HG02610 (cell line): ENCODE measurements at regions not wholly inside any gene's neighbourhood (a gene's known extent, or its start where the extent isn't known, plus 50 kb on each side); places are given as distances from the start of the nearest gene placed in this dataset.

Experiments used
- ATAC-seq: cut with Tn5 transposase; IDR thresholded peaks from one replicate; pipeline ENCODE4 v1.9.1; 2021; ENCODE audit warnings: mild to moderate bottlenecking, moderate library complexity; ENCODE audit not compliant: unreplicated experiment

GRCh38 chr3:61311044-61311443, 59.8 kb upstream of the FHIT start:
- no peak for ATAC-seq

GRCh38 chr3:61315871-61316270, 64.6 kb upstream of the FHIT start:
- ATAC-seq = no peak

- no peak for ATAC-seq
These were observed 71.8 kb upstream of the FHIT start for GRCh38 chr3:61323094-61323493.

- no peak for ATAC-seq
These were observed 80.8 kb upstream of the FHIT start for GRCh38 chr3:61331929-61332552.

GRCh38 chr3:61333192-61333961, 82.1 kb upstream of the FHIT start:
- ATAC-seq = no peak

GRCh38 chr3:61334783-61335182, 83.5 kb upstream of the FHIT start:
- ATAC-seq = no peak

GRCh38 chr3:61340931-61341461, 89.7 kb upstream of the FHIT start:
- no peak for ATAC-seq

- ATAC-seq = no peak
These were observed 92.3 kb upstream of the FHIT start for GRCh38 chr3:61343543-61343942.

GRCh38 chr3:61345020-61345419, 93.8 kb upstream of the FHIT start:
- ATAC-seq = no peak

GRCh38 chr3:61347981-61348380, 96.7 kb upstream of the FHIT start:
- ATAC-seq = no peak

- ATAC-seq = no peak
These were observed 98.5 kb upstream of the FHIT start for GRCh38 chr3:61349717-61350116.

GRCh38 chr3:61350782-61351309, 99.6 kb upstream of the FHIT start:
- no peak for ATAC-seq

- ATAC-seq = no peak
These were observed 101.1 kb upstream of the FHIT start for GRCh38 chr3:61352306-61352705.

GRCh38 chr3:61353382-61353781, 102.1 kb upstream of the FHIT start:
- ATAC-seq = no peak

GRCh38 chr3:61354604-61355003, 103.4 kb upstream of the FHIT start:
- ATAC-seq = no peak

GRCh38 chr3:61356685-61357084, 105.4 kb upstream of the FHIT start:
- ATAC-seq = no peak

GRCh38 chr3:61357902-61358301, 106.7 kb upstream of the FHIT start:
- ATAC-seq = no peak

- ATAC-seq = peak; percentile 100
These were observed 107.1 kb upstream of the FHIT start for GRCh38 chr3:61358364-61358763.

- no peak for ATAC-seq
These were observed 109.2 kb upstream of the FHIT start for GRCh38 chr3:61360297-61360965.

- no peak for ATAC-seq
These were observed 118.4 kb upstream of the FHIT start for GRCh38 chr3:61369678-61370077.

- ATAC-seq = no peak
These were observed 119.9 kb upstream of the FHIT start for GRCh38 chr3:61371123-61371522.

GRCh38 chr3:61372723-61373122, 121.5 kb upstream of the FHIT start:
- no peak for ATAC-seq
